ENCODE measurements at regions not wholly inside any gene's neighbourhood (a gene's known extent, or its start where the extent isn't known, plus 50 kb on each side); places are given as distances from the start of the nearest gene placed in this dataset.

DNA sequence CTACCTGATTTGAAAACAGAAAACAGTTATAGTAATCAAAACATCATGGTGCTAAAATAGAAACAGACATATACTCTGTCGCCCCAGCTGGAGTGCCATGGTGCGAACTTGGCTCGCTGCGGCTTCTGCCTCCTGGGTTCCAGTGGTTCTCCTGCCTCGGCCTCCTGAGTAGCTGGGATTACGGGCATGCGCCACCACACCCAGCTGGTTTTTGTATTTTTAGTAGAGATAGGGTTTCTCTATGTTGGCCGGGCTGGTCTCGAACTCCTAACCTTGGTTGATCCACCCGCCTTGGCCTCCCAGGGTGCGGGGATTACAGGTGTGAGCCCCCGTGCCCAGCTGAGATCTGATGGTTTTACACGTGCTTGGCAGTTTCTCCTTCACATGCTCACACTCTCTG, 495.9 kb downstream of the ANXA1 start:
- TF ChIP-seq, protein P1, sequence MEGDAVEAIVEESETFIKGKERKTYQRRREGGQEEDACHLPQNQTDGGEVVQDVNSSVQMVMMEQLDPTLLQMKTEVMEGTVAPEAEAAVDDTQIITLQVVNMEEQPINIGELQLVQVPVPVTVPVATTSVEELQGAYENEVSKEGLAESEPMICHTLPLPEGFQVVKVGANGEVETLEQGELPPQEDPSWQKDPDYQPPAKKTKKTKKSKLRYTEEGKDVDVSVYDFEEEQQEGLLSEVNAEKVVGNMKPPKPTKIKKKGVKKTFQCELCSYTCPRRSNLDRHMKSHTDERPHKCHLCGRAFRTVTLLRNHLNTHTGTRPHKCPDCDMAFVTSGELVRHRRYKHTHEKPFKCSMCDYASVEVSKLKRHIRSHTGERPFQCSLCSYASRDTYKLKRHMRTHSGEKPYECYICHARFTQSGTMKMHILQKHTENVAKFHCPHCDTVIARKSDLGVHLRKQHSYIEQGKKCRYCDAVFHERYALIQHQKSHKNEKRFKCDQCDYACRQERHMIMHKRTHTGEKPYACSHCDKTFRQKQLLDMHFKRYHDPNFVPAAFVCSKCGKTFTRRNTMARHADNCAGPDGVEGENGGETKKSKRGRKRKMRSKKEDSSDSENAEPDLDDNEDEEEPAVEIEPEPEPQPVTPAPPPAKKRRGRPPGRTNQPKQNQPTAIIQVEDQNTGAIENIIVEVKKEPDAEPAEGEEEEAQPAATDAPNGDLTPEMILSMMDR (IDR thresholded peaks at IDR 0.05; ENCODE audit: borderline replicate concordance, control extremely low read depth, extremely low read depth, insufficient read depth, missing control alignments) = no peak
- in situ Hi-C loops (cut with MboI; ENCODE audit: low sequenced_read_pairs, unreplicated experiment) = no loop called here
- DNase-seq (ENCODE audit: low spot score) = no peak

DNA sequence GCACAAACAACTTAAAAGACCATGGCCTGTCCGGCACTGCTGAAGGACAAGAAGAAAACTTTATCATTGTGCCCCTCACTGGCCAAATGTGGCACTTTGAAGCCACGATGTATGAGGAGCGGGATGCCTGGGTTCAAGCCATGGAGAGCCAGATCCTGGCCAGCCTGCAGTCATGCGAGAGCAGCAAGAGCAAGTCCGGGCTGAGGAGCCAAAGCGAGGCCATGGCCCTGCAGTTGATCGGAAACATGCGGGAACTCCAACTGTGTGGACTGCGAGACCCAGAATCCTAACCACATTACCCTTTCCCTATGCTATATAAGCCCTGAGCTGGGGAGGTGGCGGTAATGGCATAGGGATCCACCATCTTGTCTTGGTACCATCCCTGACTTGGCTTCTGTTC, 497.9 kb downstream of the ANXA1 start:
- DNase-seq (ENCODE audit: low spot score) = no peak
- in situ Hi-C loops (cut with MboI; ENCODE audit: low sequenced_read_pairs, unreplicated experiment) = no loop called here
- TF ChIP-seq, protein P1 (IDR thresholded peaks at IDR 0.05; ENCODE audit: borderline replicate concordance, control extremely low read depth, extremely low read depth, insufficient read depth, missing control alignments) = no peak

DNA sequence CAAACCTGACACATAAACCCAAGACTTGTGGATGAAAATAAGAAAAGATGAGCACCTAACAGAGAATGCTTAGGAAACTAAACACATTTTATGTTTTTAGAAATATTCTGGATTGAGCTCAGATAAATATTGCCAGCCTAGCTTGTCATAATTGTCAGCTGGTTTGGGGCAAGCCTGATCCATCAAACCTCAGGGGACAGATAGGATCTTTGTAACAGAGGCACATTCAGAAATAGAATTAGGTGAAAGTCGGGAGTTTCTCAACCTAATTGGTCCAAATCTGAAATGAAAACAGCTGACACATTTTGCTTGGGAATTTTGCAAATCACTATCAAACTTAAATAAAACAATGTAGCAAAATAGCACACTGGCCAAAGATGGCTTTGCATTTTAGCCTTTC, 503.7 kb downstream of the ANXA1 start:
- in situ Hi-C loops (cut with MboI; ENCODE audit: low sequenced_read_pairs, unreplicated experiment) = no loop called here
- TF ChIP-seq, protein P1 (IDR thresholded peaks at IDR 0.05; ENCODE audit: borderline replicate concordance, control extremely low read depth, extremely low read depth, insufficient read depth, missing control alignments) = no peak
- no peak for DNase-seq (ENCODE audit: low spot score)

DNA sequence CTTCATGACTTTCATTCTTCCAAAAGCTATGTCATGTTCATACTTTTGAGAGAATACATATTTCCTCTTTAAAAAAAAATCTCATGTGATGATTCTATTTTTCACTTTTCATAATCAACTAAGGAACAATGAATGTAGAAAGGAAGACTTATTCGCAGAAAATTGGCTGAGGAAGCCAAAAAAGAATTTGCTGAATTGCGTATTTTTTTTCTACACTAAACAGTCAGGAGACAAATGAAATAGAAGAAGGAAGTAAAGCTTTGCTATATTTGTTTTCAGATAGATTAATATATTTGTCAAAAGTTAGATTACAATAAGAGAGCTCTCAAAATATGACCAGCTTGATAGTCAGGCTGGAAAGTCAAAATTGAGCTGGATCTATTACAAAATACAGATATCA, 504.2 kb downstream of the ANXA1 start:
- TF ChIP-seq, protein P1 (IDR thresholded peaks at IDR 0.05; ENCODE audit: borderline replicate concordance, control extremely low read depth, extremely low read depth, insufficient read depth, missing control alignments) = no peak
- no peak for DNase-seq (ENCODE audit: low spot score)
- in situ Hi-C loops (cut with MboI; ENCODE audit: low sequenced_read_pairs, unreplicated experiment) = no loop called here

DNA sequence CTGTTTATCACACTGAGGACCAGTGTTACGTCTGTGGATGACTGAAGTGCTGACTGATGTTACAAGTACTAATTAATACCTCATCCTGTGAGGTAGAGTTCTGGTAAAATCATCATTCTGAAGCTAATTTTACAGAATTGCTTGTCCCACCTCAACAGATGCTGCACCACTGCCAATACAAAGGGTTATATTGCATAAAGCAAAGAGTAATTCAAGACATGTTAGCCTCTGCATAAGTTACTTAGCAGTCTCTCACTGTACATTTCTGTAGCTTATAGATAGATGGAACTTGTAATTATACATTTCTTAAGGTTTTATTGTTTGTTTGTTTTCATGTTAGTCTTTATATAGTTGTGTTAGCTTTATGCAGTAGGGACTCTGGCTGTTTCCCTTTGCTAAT, 513.6 kb downstream of the ANXA1 start:
- in situ Hi-C loops (cut with MboI; ENCODE audit: low sequenced_read_pairs, unreplicated experiment) = no loop called here
- no peak for DNase-seq (ENCODE audit: low spot score)
- TF ChIP-seq, protein P1 (IDR thresholded peaks at IDR 0.05; ENCODE audit: borderline replicate concordance, control extremely low read depth, extremely low read depth, insufficient read depth, missing control alignments) = no peak

DNA sequence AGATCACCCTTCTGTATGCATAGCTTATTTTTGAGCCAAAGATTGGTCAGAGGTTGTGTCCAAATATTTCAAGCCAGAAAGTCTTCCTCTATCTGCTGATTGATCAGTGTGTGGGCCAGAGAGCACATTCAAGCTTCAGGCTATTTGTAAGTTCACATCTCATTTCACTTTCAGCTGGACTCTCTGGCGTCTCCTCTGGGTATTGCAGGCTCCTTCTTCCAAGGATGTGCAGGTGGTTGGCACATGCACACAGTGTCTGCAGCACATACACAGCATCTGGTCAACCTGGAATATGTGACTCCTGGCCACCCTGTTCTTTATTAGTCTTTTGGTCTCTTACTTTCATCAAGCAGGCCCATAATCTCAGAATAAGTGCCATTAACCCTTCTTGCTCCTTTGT, 516.1 kb downstream of the ANXA1 start:
- no peak for DNase-seq (ENCODE audit: low spot score)
- TF ChIP-seq, protein P1 (IDR thresholded peaks at IDR 0.05; ENCODE audit: borderline replicate concordance, control extremely low read depth, extremely low read depth, insufficient read depth, missing control alignments) = no peak
- in situ Hi-C loops (cut with MboI; ENCODE audit: low sequenced_read_pairs, unreplicated experiment) = no loop called here

- in situ Hi-C loops (cut with MboI; ENCODE audit: low sequenced_read_pairs, unreplicated experiment) = no loop called here
- TF ChIP-seq, protein P1 (IDR thresholded peaks at IDR 0.05; ENCODE audit: borderline replicate concordance, control extremely low read depth, extremely low read depth, insufficient read depth, missing control alignments) = no peak
Observed at GRCh38 chr9:73680831-73681230, 529.2 kb downstream of the ANXA1 start.

More at GRCh38 chr9:73680831-73681230, 529.2 kb downstream of the ANXA1 start:
- no peak for DNase-seq (ENCODE audit: low spot score)
